ENCODE measurements at regions not wholly inside any gene's neighbourhood (a gene's known extent, or its start where the extent isn't known, plus 50 kb on each side); places are given as distances from the start of the nearest gene placed in this dataset.
"Not testable (repeated sequence)": the region's sequence is repeated elsewhere in the genome, so short reads cannot be mapped to it uniquely, and the experiment has no call there.

- DNase-seq (ENCODE audit: low read depth) = no peak
Measured at GRCh38 chr11:97912629-97913028, 1108.1 kb upstream of the CNTN5 start.

GRCh38 chr11:97922933-97923332 is 1097.8 kb upstream of the CNTN5 start:
- not testable (repeated sequence) for DNase-seq (ENCODE audit: low read depth)

GRCh38 chr11:97934572-97935208 is 1086.1 kb upstream of the CNTN5 start:
- DNase-seq (ENCODE audit: low read depth) = no peak

GRCh38 chr11:97937501-97937900 is 1083.2 kb upstream of the CNTN5 start:
- DNase-seq (ENCODE audit: low read depth) = no peak

GRCh38 chr11:97938789-97939188 is 1082.0 kb upstream of the CNTN5 start:
- peak; percentile 52 for DNase-seq (ENCODE audit: low read depth)

- no peak for DNase-seq (ENCODE audit: low read depth)
Measured at GRCh38 chr11:97943493-97943892, 1077.3 kb upstream of the CNTN5 start.

- no peak for DNase-seq (ENCODE audit: low read depth)
Measured at GRCh38 chr11:97948793-97949192, 1072.0 kb upstream of the CNTN5 start.

GRCh38 chr11:97955595-97955994 is 1065.2 kb upstream of the CNTN5 start:
- no peak for DNase-seq (ENCODE audit: low read depth)

GRCh38 chr11:97956904-97957303 is 1063.8 kb upstream of the CNTN5 start:
- no peak for DNase-seq (ENCODE audit: low read depth)

GRCh38 chr11:97961431-97961830 is 1059.3 kb upstream of the CNTN5 start:
- no peak for DNase-seq (ENCODE audit: low read depth)

GRCh38 chr11:97962758-97963157 is 1058.0 kb upstream of the CNTN5 start:
- no peak for DNase-seq (ENCODE audit: low read depth)

GRCh38 chr11:97963528-97964331 is 1057.0 kb upstream of the CNTN5 start:
- no peak for DNase-seq (ENCODE audit: low read depth)

- no peak for DNase-seq (ENCODE audit: low read depth)
Measured at GRCh38 chr11:97964332-97965004, 1056.3 kb upstream of the CNTN5 start.

- DNase-seq (ENCODE audit: low read depth) = peak; percentile 55
Measured at GRCh38 chr11:97965849-97966646, 1054.7 kb upstream of the CNTN5 start.

GRCh38 chr11:97966901-97967300 is 1053.8 kb upstream of the CNTN5 start:
- no peak for DNase-seq (ENCODE audit: low read depth)

- no peak for DNase-seq (ENCODE audit: low read depth)
Measured at GRCh38 chr11:97968071-97968470, 1052.7 kb upstream of the CNTN5 start.

GRCh38 chr11:97972731-97973130 is 1048.0 kb upstream of the CNTN5 start:
- DNase-seq (ENCODE audit: low read depth) = no peak

- no peak for DNase-seq (ENCODE audit: low read depth)
Measured at GRCh38 chr11:97973352-97973857, 1047.3 kb upstream of the CNTN5 start.

GRCh38 chr11:97974798-97975498 is 1045.8 kb upstream of the CNTN5 start:
- peak; percentile 57 for DNase-seq (ENCODE audit: low read depth)

GRCh38 chr11:97977726-97978125 is 1043.0 kb upstream of the CNTN5 start:
- no peak for DNase-seq (ENCODE audit: low read depth)

- peak; percentile 47 for DNase-seq (ENCODE audit: low read depth)
Measured at GRCh38 chr11:97979741-97980140, 1041.0 kb upstream of the CNTN5 start.

All from myocyte (in vitro differentiated cells).